ENCODE measurements at regions not wholly inside any gene's neighbourhood (a gene's known extent, or its start where the extent isn't known, plus 50 kb on each side); places are given as distances from the start of the nearest gene placed in this dataset.

DNA sequence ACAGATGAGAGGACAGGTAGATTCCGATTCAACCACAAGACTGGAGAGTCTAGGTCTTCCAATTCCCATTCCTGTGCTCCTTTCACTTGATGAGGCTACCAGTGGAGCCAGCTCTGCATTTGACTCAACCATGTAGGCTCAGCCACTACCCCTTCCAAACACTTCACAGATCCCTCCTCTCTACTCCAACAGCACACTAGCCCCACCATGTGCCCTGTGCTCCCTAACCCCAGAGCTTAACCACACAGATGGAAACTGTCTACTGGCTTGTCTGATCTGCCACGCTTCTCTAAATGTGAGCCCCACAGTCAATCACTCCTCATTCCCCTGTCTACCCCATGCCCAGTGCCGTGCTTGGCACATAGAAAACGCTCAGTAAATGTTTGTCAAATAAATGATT lies 508.2 kb downstream of the CDK5RAP2 start:
- TF ChIP-seq, protein P1, sequence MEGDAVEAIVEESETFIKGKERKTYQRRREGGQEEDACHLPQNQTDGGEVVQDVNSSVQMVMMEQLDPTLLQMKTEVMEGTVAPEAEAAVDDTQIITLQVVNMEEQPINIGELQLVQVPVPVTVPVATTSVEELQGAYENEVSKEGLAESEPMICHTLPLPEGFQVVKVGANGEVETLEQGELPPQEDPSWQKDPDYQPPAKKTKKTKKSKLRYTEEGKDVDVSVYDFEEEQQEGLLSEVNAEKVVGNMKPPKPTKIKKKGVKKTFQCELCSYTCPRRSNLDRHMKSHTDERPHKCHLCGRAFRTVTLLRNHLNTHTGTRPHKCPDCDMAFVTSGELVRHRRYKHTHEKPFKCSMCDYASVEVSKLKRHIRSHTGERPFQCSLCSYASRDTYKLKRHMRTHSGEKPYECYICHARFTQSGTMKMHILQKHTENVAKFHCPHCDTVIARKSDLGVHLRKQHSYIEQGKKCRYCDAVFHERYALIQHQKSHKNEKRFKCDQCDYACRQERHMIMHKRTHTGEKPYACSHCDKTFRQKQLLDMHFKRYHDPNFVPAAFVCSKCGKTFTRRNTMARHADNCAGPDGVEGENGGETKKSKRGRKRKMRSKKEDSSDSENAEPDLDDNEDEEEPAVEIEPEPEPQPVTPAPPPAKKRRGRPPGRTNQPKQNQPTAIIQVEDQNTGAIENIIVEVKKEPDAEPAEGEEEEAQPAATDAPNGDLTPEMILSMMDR (IDR thresholded peaks at IDR 0.05), result no peak
- TF ChIP-seq POLR2A (IDR thresholded peaks at IDR 0.05), result no peak
